A673 (cell line): ENCODE measurements at regions not wholly inside any gene's neighbourhood (a gene's known extent, or its start where the extent isn't known, plus 50 kb on each side); places are given as distances from the start of the nearest gene placed in this dataset.

Experiments
- EZH2 ChIP-seq: fragments of 200-600 bp; sonication (generic); IDR thresholded peaks from 2 replicates; pipeline ENCODE4 v1.6.1; 2017; ENCODE audit warnings: borderline replicate concordance, low read depth, mild to moderate bottlenecking, mixed read lengths, antibody characterized with exemption, low read length; ENCODE audit not compliant: poor library complexity, severe bottlenecking
- TF ChIP-seq, protein P1 (sequence below): fragments of 300-800, 200-600 bp; sonication (generic); conservative IDR thresholded peaks from 2 replicates; pipeline ENCODE4 v1.5.1; 2017; ENCODE audit warnings: low read depth, mild to moderate bottlenecking, antibody characterized with exemption, low read length, moderate library complexity, mixed read lengths

DNA sequence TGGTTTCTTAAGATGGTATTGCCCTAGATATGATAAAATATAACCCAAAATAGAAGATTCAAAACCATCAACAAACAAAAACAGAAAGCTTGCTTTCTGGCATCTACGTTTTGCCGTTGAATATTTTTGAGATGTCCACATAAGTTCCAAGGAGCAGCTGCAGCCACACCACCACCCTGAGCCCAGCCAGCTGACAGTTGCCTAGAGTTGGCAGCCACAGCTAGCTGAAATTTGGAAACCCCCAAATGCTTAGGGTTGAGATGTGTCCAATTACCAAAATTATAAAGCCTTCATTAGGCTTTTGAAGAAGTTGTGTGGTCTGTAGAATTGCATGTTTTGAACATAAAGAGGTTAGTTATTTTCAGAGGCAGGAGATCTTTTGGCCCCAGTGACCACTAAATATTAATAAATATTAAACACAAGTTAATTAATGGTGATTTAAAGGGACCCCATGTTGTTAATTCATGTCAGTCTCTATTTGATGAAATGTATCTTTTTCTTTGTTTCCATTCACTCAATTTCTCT is 118.1 kb upstream of the DTNA start:
- TF ChIP-seq, protein P1, sequence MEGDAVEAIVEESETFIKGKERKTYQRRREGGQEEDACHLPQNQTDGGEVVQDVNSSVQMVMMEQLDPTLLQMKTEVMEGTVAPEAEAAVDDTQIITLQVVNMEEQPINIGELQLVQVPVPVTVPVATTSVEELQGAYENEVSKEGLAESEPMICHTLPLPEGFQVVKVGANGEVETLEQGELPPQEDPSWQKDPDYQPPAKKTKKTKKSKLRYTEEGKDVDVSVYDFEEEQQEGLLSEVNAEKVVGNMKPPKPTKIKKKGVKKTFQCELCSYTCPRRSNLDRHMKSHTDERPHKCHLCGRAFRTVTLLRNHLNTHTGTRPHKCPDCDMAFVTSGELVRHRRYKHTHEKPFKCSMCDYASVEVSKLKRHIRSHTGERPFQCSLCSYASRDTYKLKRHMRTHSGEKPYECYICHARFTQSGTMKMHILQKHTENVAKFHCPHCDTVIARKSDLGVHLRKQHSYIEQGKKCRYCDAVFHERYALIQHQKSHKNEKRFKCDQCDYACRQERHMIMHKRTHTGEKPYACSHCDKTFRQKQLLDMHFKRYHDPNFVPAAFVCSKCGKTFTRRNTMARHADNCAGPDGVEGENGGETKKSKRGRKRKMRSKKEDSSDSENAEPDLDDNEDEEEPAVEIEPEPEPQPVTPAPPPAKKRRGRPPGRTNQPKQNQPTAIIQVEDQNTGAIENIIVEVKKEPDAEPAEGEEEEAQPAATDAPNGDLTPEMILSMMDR: no peak
- TF ChIP-seq EZH2: no peak
